ENCODE measurements at regions not wholly inside any gene's neighbourhood (a gene's known extent, or its start where the extent isn't known, plus 50 kb on each side); places are given as distances from the start of the nearest gene placed in this dataset.

DNA sequence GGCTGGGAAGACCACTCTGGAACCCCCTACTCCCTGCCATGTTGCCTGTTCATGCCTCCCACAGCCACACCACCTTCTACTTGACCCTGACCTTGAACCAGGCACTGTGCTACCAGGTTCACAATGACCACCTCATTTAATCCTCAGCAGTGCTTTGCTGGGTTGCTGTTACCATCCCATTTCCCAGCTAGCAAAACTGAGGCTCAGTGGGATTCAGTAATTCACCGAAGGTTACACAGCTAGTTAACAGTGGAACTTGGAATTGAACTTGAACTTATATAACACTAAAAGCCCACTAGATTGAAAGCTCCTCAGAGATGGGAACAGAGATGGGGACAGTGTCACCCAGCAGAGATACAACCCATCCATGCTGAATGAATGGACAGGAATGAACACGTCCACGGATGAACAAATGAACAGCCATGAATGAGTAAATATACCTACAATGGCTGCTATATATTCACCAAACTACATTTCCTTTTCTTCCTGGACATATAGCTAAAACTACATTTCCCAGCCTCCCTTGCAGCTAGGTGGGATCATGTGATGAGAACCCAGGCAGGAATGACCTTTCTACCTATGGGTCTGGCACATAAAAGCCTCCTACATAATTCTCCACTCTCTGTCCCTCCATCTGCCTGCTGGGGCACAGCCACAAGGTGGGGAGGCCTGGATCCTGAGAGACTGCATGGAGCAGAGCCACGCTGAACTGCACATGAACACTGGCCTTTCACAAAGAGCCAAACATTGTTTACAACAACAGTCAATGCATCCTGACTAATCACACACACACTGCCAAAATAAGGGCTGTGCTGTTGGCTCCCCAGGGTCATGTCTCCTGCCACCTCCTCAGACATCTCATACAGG is 94.8 kb downstream of the RMI2 start:
- 0 out of 2 replicates have a peak, but pooled peaks cover 5% of the 10 kb centered on the region for H3K36me3 ChIP-seq
- no peak overlapping the region for H3K4me2 ChIP-seq
- no peaks in the 10 kb centered on the region for H4K20me1 ChIP-seq
- TF ChIP-seq Cebpa-rat (IDR thresholded peaks at IDR 0.05): no peak
- H3K4me3 ChIP-seq: no peak overlapping the region
- no peaks in the 10 kb centered on the region for H3K27me3 ChIP-seq
- no peak overlapping the region for H3K27ac ChIP-seq
- no peak overlapping the region for H3K9ac ChIP-seq
- no peaks in the 10 kb centered on the region for H3K4me1 ChIP-seq
- H3K9me3 ChIP-seq: peaks cover 28% of the 10 kb centered on the region

- Histone ChIP-seq H3K9ac (no peak overlapping the region), H3K27ac (no peak overlapping the region), H3K4me2 (no peak overlapping the region), H3K9me3 (peaks cover 28% of the 10 kb centered on the region), H3K36me3 (0 out of 2 replicates have a peak, but pooled peaks cover 5% of the 10 kb centered on the region), H3K27me3 (no peaks in the 10 kb centered on the region), H3K4me3 (no peak overlapping the region), H4K20me1 (no peaks in the 10 kb centered on the region), H3K4me1 (no peaks in the 10 kb centered on the region)
- no peak for TF ChIP-seq Cebpa-rat (IDR thresholded peaks at IDR 0.05)
These were observed 95.4 kb downstream of the RMI2 start for GRCh38 chr16:11440657-11441012.

GRCh38 chr16:11445486-11445885 is 100.2 kb downstream of the RMI2 start:
- H3K9ac ChIP-seq: no peak overlapping the region
- no peak overlapping the region for H3K27ac ChIP-seq
- no peaks in the 10 kb centered on the region for H4K20me1 ChIP-seq
- H3K27me3 ChIP-seq: no peaks in the 10 kb centered on the region
- H3K9me3 ChIP-seq: peaks cover 12% of the 10 kb centered on the region
- no peak overlapping the region for H3K4me2 ChIP-seq
- no peak for TF ChIP-seq Cebpa-rat (IDR thresholded peaks at IDR 0.05)
- H3K36me3 ChIP-seq: 0 out of 2 replicates have a peak, but pooled peaks cover 2% of the 10 kb centered on the region
- no peaks in the 10 kb centered on the region for H3K4me1 ChIP-seq
- no peak overlapping the region for H3K4me3 ChIP-seq

DNA sequence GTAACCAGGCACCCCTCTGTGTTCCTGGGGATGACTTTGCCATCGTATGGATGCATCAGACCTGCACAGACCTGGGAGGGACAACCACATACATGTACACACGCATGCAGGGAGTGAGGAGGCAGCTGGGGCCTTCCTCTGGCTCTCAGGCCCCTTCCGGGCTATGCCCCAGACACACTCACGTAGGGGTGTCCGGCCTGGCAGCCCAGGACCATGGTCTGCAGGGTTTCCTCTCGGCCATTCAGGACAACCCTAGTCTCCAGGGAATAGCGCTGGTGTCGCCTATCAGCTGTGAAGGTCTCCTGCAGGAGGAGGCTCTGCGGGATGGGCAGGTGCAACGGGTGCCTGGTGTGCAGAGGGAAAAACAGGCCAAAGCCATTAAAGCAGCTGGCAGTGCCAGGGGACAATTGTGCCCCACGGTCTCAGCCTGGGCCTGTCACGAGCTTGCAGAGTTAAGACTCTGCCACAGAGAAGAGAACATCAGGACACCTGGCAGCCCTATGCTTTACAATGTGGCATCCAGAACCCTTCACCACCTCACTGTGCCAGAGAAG is 101.4 kb downstream of the RMI2 start:
- no peak for TF ChIP-seq Cebpa-rat (IDR thresholded peaks at IDR 0.05)
- H4K20me1 ChIP-seq: no peaks in the 10 kb centered on the region
- H3K27ac ChIP-seq: no peak overlapping the region
- no peak overlapping the region for H3K9ac ChIP-seq
- no peaks in the 10 kb centered on the region for H3K27me3 ChIP-seq
- no peak overlapping the region for H3K4me2 ChIP-seq
- H3K4me1 ChIP-seq: no peaks in the 10 kb centered on the region
- no peaks in the 10 kb centered on the region for H3K36me3 ChIP-seq
- H3K4me3 ChIP-seq: no peak overlapping the region
- H3K9me3 ChIP-seq: 0 out of 2 replicates have a peak, but pooled peaks cover under 1% of the 10 kb centered on the region

DNA sequence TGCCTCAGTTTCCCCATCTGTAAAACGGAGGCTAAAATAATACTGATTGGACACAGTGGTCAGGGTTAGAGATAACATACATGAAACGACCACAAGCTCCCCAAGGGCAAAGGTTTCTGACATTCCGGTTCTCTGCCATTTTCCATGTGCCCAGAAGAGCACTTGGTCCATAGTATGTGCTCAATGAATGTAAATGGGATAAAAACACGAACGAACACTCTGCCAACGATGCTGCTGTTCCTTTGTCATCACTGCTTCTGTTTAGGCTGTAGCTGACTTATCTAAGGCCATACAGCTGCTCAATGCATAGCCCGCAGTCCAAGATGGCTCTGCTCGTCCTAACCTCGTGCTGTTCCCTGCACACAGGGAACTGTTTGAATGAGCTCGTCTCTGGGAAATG is 102.0 kb downstream of the RMI2 start:
- Histone ChIP-seq H3K27me3 (no peaks in the 10 kb centered on the region), H3K9ac (no peak overlapping the region), H3K27ac (no peak overlapping the region)

GRCh38 chr16:11447836-11448235 is 102.6 kb downstream of the RMI2 start:
- H3K36me3 ChIP-seq: no peaks in the 10 kb centered on the region
- no peak overlapping the region for H3K4me2 ChIP-seq
- H3K27ac ChIP-seq: no peak overlapping the region
- no peaks in the 10 kb centered on the region for H3K27me3 ChIP-seq
- H3K4me1 ChIP-seq: peaks cover 4% of the 10 kb centered on the region
- no peaks in the 10 kb centered on the region for H3K9me3 ChIP-seq
- no peak for TF ChIP-seq Cebpa-rat (IDR thresholded peaks at IDR 0.05)
- H4K20me1 ChIP-seq: no peaks in the 10 kb centered on the region
- no peak overlapping the region for H3K4me3 ChIP-seq
- no peak overlapping the region for H3K9ac ChIP-seq

More for the DNA sequence above, 102.0 kb downstream of the RMI2 start:
- no peak overlapping the region for H3K4me3 ChIP-seq
- no peaks in the 10 kb centered on the region for H3K36me3 ChIP-seq
- no peaks in the 10 kb centered on the region for H3K9me3 ChIP-seq
- H3K4me1 ChIP-seq: no peaks in the 10 kb centered on the region
- TF ChIP-seq Cebpa-rat (IDR thresholded peaks at IDR 0.05): no peak
- H3K4me2 ChIP-seq: no peak overlapping the region
- H4K20me1 ChIP-seq: no peaks in the 10 kb centered on the region

DNA sequence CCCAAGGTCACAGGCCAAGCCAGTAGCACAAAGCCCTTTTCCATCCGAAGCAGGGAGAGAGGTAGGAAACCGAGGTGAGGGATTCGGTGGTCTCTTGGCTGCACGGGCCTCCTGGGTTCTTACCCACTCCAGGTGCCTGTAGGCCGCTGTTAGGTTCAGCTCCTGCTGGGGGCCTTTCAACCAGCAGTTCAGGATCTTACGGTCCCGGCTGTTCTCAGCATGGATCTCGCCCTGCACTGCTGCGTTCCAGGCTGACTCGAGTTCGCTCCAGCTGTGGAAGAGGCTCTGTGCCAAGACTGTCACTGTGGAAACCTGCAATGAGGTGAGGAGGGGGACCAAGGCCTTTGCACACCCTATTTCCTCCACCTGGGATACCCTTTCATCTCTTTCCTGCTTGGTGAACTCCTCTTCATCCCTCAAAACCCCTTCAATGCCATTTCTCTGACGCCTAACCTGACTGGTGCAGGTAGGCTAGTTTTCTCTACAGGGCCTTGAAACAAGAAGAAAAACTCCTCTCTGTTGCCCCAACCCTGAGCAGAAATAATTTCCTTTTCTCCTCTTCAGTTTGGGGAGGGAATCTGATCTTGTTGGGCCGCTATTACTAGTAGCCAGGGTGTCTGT is 103.6 kb downstream of the RMI2 start:
- Histone ChIP-seq H3K9me3 (no peaks in the 10 kb centered on the region), H3K4me3 (no peak overlapping the region), H3K27me3 (no peaks in the 10 kb centered on the region), H3K36me3 (no peaks in the 10 kb centered on the region), H3K27ac (no peak overlapping the region), H4K20me1 (no peaks in the 10 kb centered on the region), H3K9ac (no peak overlapping the region), H3K4me1 (peaks cover 9% of the 10 kb centered on the region), H3K4me2 (no peak overlapping the region)
- no peak for TF ChIP-seq Cebpa-rat (IDR thresholded peaks at IDR 0.05)

- Histone ChIP-seq H3K36me3 (no peaks in the 10 kb centered on the region), H4K20me1 (no peaks in the 10 kb centered on the region), H3K4me3 (no peak overlapping the region), H3K4me2 (no peak overlapping the region), H3K27me3 (no peaks in the 10 kb centered on the region), H3K4me1 (peaks cover 9% of the 10 kb centered on the region), H3K9me3 (no peaks in the 10 kb centered on the region), H3K27ac (no peak overlapping the region), H3K9ac (no peak overlapping the region)
- no peak for TF ChIP-seq Cebpa-rat (IDR thresholded peaks at IDR 0.05)
These were observed 104.5 kb downstream of the RMI2 start for GRCh38 chr16:11449716-11450115.

- no peak overlapping the region for H3K4me2 ChIP-seq
- H4K20me1 ChIP-seq: no peaks in the 10 kb centered on the region
These were observed 104.9 kb downstream of the RMI2 start for GRCh38 chr16:11450136-11450535.

GRCh38 chr16:11452298-11452697 is 107.0 kb downstream of the RMI2 start:
- Histone ChIP-seq H3K4me3 (no peak overlapping the region), H3K27me3 (no peaks in the 10 kb centered on the region), H3K9me3 (no peaks in the 10 kb centered on the region), H3K9ac (no peak overlapping the region), H3K36me3 (no peaks in the 10 kb centered on the region), H3K27ac (no peak overlapping the region), H4K20me1 (no peaks in the 10 kb centered on the region), H3K4me1 (peaks cover 9% of the 10 kb centered on the region), H3K4me2 (peak overlapping the region; percentile 29; the same call in 1 of the 2 replicates)
- no peak for TF ChIP-seq Cebpa-rat (IDR thresholded peaks at IDR 0.05)

More at GRCh38 chr16:11450136-11450535, 104.9 kb downstream of the RMI2 start:
- Histone ChIP-seq H3K36me3 (no peaks in the 10 kb centered on the region), H3K4me3 (no peak overlapping the region), H3K9me3 (no peaks in the 10 kb centered on the region), H3K9ac (no peak overlapping the region), H3K27me3 (no peaks in the 10 kb centered on the region), H3K27ac (no peak overlapping the region), H3K4me1 (peaks cover 9% of the 10 kb centered on the region)
- TF ChIP-seq Cebpa-rat (IDR thresholded peaks at IDR 0.05): no peak

Data from BLaER1 (cell line).